CD4-positive, alpha-beta T cell treated with Interleukin-4 for 4 hours (primary cell): ENCODE measurements at regions not wholly inside any gene's neighbourhood (a gene's known extent, or its start where the extent isn't known, plus 50 kb on each side); places are given as distances from the start of the nearest gene placed in this dataset.

Experiments
- DNase-seq: peaks from one replicate; pipeline ENCODE4 v3.0.0-alpha.2; 2020

GRCh38 chr2:142220239-142220638 is 89.4 kb upstream of the LRP1B start:
- no peak for DNase-seq

GRCh38 chr2:142218471-142218870 is 87.7 kb upstream of the LRP1B start:
- DNase-seq = no peak

GRCh38 chr2:142217804-142218203 is 87.0 kb upstream of the LRP1B start:
- no peak for DNase-seq

- DNase-seq = no peak
These were observed 69.2 kb upstream of the LRP1B start for GRCh38 chr2:142200062-142200461.

GRCh38 chr2:142199073-142199472 is 68.3 kb upstream of the LRP1B start:
- no peak for DNase-seq

GRCh38 chr2:142190805-142191204 is 60.0 kb upstream of the LRP1B start:
- no peak for DNase-seq

- DNase-seq = no peak
These were observed 58.7 kb upstream of the LRP1B start for GRCh38 chr2:142189501-142189900.

GRCh38 chr2:142188562-142188961 is 57.7 kb upstream of the LRP1B start:
- no peak for DNase-seq

GRCh38 chr2:142180820-142181533 is 50.2 kb upstream of the LRP1B start:
- no peak for DNase-seq
